HEK293 (cell line): ENCODE measurements at regions not wholly inside any gene's neighbourhood (a gene's known extent, or its start where the extent isn't known, plus 50 kb on each side); places are given as distances from the start of the nearest gene placed in this dataset.

ENCODE experiments used
- CTCF ChIA-PET: fragments of 350-600 bp; formaldehyde crosslinking; extraction: SDS; loops from one replicate; lab custom pipeline; 2021; ENCODE audit warnings: antibody characterized with exemption; lab: Yijun Ruan, JAX
- POLR2A ChIA-PET: fragments of 300-600 bp; formaldehyde crosslinking; extraction: SDS; loops from one replicate; lab custom pipeline; 2020; ENCODE audit warnings: antibody characterized with exemption, inconsistent platforms; lab: Yijun Ruan, JAX
- H3K27ac ChIP-seq: fragments of 200-500 bp; sonication (Bioruptor generic); 2 replicates; pipeline ENCODE4 v1.5.1; 2014; ENCODE audit warnings: low read depth, low read length, control low read depth, inconsistent platforms; ENCODE audit errors: extremely low read depth
- H3K36me3 ChIP-seq, 2 experiments: fragments of 200-500 bp in 1 of 2; sonication (Bioruptor generic) in 1 of 2; 1 replicate in 1 of 2; 2 replicates in 1 of 2; pipeline ENCODE4 v1.5.1; 2014 to 2017; ENCODE audit warnings: inconsistent platforms in 2 of 2, low read length in 2 of 2; ENCODE audit not compliant: control insufficient read depth in 2 of 2, insufficient read depth in 1 of 2
- H3K4me1 ChIP-seq: fragments of 200-500 bp; sonication (Bioruptor generic); 2 replicates; pipeline ENCODE4 v1.5.1; 2014; ENCODE audit warnings: mild to moderate bottlenecking, low read length, inconsistent platforms; ENCODE audit not compliant: control insufficient read depth, insufficient read depth
- H3K4me3 ChIP-seq: 2 replicates; pipeline ENCODE4 v1.5.1; 2011; ENCODE audit warnings: low read depth, mild to moderate bottlenecking, control low read depth, low read length, moderate library complexity
- H3K9me3 ChIP-seq: fragments of 200-500 bp; sonication (Bioruptor generic); 2 replicates; pipeline ENCODE4 v1.5.1; 2014; ENCODE audit warnings: low read depth, low read length, inconsistent platforms; ENCODE audit not compliant: control insufficient read depth, insufficient read depth
- KLF8 ChIP-seq: fragments of 450-650 bp; formaldehyde crosslinking; IDR thresholded peaks from 2 replicates; pipeline ENCODE4 v1.5.1; 2016; ENCODE audit warnings: missing biosample characterization, missing genetic modification characterization
- MZF1 ChIP-seq: fragments of 450-650 bp; formaldehyde crosslinking; IDR thresholded peaks from 2 replicates; pipeline ENCODE4 v1.5.1; 2017; ENCODE audit warnings: missing biosample characterization, missing genetic modification characterization, borderline replicate concordance
- PRDM1 ChIP-seq: fragments of 450-650 bp; formaldehyde crosslinking; IDR thresholded peaks from 2 replicates; pipeline ENCODE4; 2016; ENCODE audit warnings: missing biosample characterization, missing genetic modification characterization
- PRDM10 ChIP-seq: fragments of 450-650 bp; formaldehyde crosslinking; IDR thresholded peaks from 2 replicates; pipeline ENCODE4 v1.5.1; 2016; ENCODE audit warnings: missing biosample characterization, missing genetic modification characterization
- REST ChIP-seq: fragments of 450-650 bp; formaldehyde crosslinking; IDR thresholded peaks from 2 replicates; pipeline ENCODE4 v1.5.1; 2016; ENCODE audit warnings: missing biosample characterization, missing genetic modification characterization
- SCRT1 ChIP-seq: fragments of 450-650 bp; formaldehyde crosslinking; IDR thresholded peaks from 2 replicates; pipeline ENCODE4 v1.5.1; 2016; ENCODE audit warnings: missing biosample characterization, missing genetic modification characterization, borderline replicate concordance
- ZBTB1 ChIP-seq: fragments of 450-650 bp; formaldehyde crosslinking; IDR thresholded peaks from 2 replicates; pipeline ENCODE4 v1.5.1; 2016; ENCODE audit warnings: missing biosample characterization, missing genetic modification characterization
- ZBTB21 ChIP-seq: fragments of 450-650 bp; formaldehyde crosslinking; IDR thresholded peaks from 2 replicates; pipeline ENCODE4 v1.5.1; 2017; ENCODE audit warnings: missing biosample characterization, missing genetic modification characterization
- ZBTB7A ChIP-seq: fragments of 450-650 bp; formaldehyde crosslinking; IDR thresholded peaks from 2 replicates; pipeline ENCODE4 v1.5.1; 2016; ENCODE audit warnings: low read depth, missing biosample characterization, missing genetic modification characterization
- ZEB2 ChIP-seq: fragments of 450-650 bp; formaldehyde crosslinking; IDR thresholded peaks from 2 replicates; pipeline ENCODE4 v1.5.1; 2016; ENCODE audit warnings: missing biosample characterization, missing genetic modification characterization
- ZNF114 ChIP-seq: fragments of 450-650 bp; formaldehyde crosslinking; IDR thresholded peaks from 2 replicates; pipeline ENCODE4 v1.5.0; 2017; ENCODE audit warnings: missing biosample characterization, missing genetic modification characterization
- ZNF138 ChIP-seq: fragments of 450-650 bp; formaldehyde crosslinking; IDR thresholded peaks from 2 replicates; pipeline ENCODE4 v1.5.1; 2016; ENCODE audit warnings: missing biosample characterization, missing genetic modification characterization, borderline replicate concordance
- ZNF18 ChIP-seq: fragments of 450-650 bp; formaldehyde crosslinking; IDR thresholded peaks from 2 replicates; pipeline ENCODE4 v1.5.1; 2016; ENCODE audit warnings: missing biosample characterization, missing genetic modification characterization
- ZNF248 ChIP-seq: fragments of 450-650 bp; formaldehyde crosslinking; IDR thresholded peaks from 2 replicates; pipeline ENCODE4 v1.5.1; 2017; ENCODE audit warnings: missing biosample characterization, missing genetic modification characterization
- ZNF292 ChIP-seq: fragments of 450-650 bp; formaldehyde crosslinking; IDR thresholded peaks from 2 replicates; pipeline ENCODE4 v1.5.1; 2016; ENCODE audit warnings: low read depth, missing biosample characterization, missing genetic modification characterization, borderline replicate concordance
- ZNF354C ChIP-seq: fragments of 450-650 bp; formaldehyde crosslinking; IDR thresholded peaks from 2 replicates; pipeline ENCODE4 v1.5.1; 2016; ENCODE audit warnings: missing biosample characterization, missing genetic modification characterization, low read depth, borderline replicate concordance
- ZNF416 ChIP-seq: fragments of 450-650 bp; formaldehyde crosslinking; IDR thresholded peaks from 2 replicates; pipeline ENCODE4 v1.5.1; 2016; ENCODE audit warnings: missing biosample characterization, missing genetic modification characterization
- ZNF473 ChIP-seq: fragments of 450-650 bp; formaldehyde crosslinking; IDR thresholded peaks from 2 replicates; pipeline ENCODE4 v1.5.1; 2017; ENCODE audit warnings: missing biosample characterization, missing genetic modification characterization
- ZNF529 ChIP-seq: fragments of 450-650 bp; formaldehyde crosslinking; IDR thresholded peaks from 2 replicates; pipeline ENCODE4 v1.5.1; 2017; ENCODE audit warnings: missing genetic modification characterization, missing biosample characterization; ENCODE audit not compliant: insufficient replicate concordance
- ZNF558 ChIP-seq: fragments of 450-650 bp; formaldehyde crosslinking; IDR thresholded peaks from 2 replicates; pipeline ENCODE4 v1.5.1; 2016; ENCODE audit warnings: missing biosample characterization, missing genetic modification characterization
- ZNF596 ChIP-seq: fragments of 450-650 bp; IDR thresholded peaks from 2 replicates; pipeline ENCODE4 v1.5.0; 2018; ENCODE audit warnings: missing biosample characterization, mild to moderate bottlenecking, missing genetic modification characterization, moderate library complexity
- ZNF692 ChIP-seq: fragments of 450-650 bp; formaldehyde crosslinking; IDR thresholded peaks from 2 replicates; pipeline ENCODE4 v1.5.1; 2016; ENCODE audit warnings: missing biosample characterization, missing genetic modification characterization
- ZNF747 ChIP-seq: fragments of 450-650 bp; formaldehyde crosslinking; IDR thresholded peaks from 2 replicates; pipeline ENCODE4 v1.5.1; 2016; ENCODE audit warnings: missing biosample characterization, missing genetic modification characterization
- ZNF785 ChIP-seq: fragments of 450-650 bp; formaldehyde crosslinking; IDR thresholded peaks from 2 replicates; pipeline ENCODE4 v1.5.1; 2016; ENCODE audit warnings: missing biosample characterization, missing genetic modification characterization
- ZNF837 ChIP-seq: fragments of 450-650 bp; formaldehyde crosslinking; IDR thresholded peaks from 2 replicates; pipeline ENCODE4 v1.5.1; 2016; ENCODE audit warnings: missing biosample characterization, missing genetic modification characterization
- ZSCAN16 ChIP-seq: fragments of 450-650 bp; formaldehyde crosslinking; IDR thresholded peaks from 2 replicates; pipeline ENCODE4 v1.5.1; 2016; ENCODE audit warnings: missing biosample characterization, missing genetic modification characterization

GRCh38 chr13:72139192-72139591, 272.2 kb upstream of the DACH1 start:
- no peaks in the 10 kb centered on the region for H3K9me3 ChIP-seq
- ChIA-PET POLR2A (no interaction called here), CTCF (interaction anchor here (1.1 kb wide), 1 partner anchor 162 kb away, joined by 3 read pairs; no protein-coding TSS in a partner anchor)
- H3K4me3 ChIP-seq = no peak overlapping the region
- no peak overlapping the region for H3K27ac ChIP-seq
- TF ChIP-seq ZNF596 (tag by site-specific recombination) (no peak), ZNF529 (tag by site-specific recombination) (no peak), ZNF416 (tag by site-specific recombination) (no peak), MZF1 (tag by site-specific recombination) (no peak), ZSCAN16 (tag by site-specific recombination) (no peak), ZNF747 (no peak), ZNF114 (no peak), ZEB2 (tag by site-specific recombination) (no peak), ZBTB1 (tag by site-specific recombination) (no peak), REST (no peak), ZNF138 (no peak), ZNF558 (tag by site-specific recombination) (no peak), ZNF785 (tag by site-specific recombination) (no peak), ZNF248 (tag by site-specific recombination) (no peak), PRDM10 (tag by site-specific recombination) (no peak), PRDM1 (no peak)
- H3K4me1 ChIP-seq = no peaks in the 10 kb centered on the region
- H3K36me3 ChIP-seq = no peaks in the 10 kb centered on the region

- no peaks in the 10 kb centered on the region for H3K4me1 ChIP-seq
- CTCF ChIA-PET = no interaction called here
- POLR2A ChIA-PET = no interaction called here
- H3K36me3 ChIP-seq = no peaks in the 10 kb centered on the region
- H3K9me3 ChIP-seq = no peaks in the 10 kb centered on the region
- H3K4me3 ChIP-seq = no peak overlapping the region
- H3K27ac ChIP-seq = no peak overlapping the region
- TF ChIP-seq ZNF292 (no peak), SCRT1 (tag by site-specific recombination) (no peak), ZNF473 (tag by site-specific recombination) (no peak), ZBTB7A (tag by site-specific recombination) (no peak), ZBTB21 (tag by site-specific recombination) (no peak), ZNF138 (no peak), ZNF18 (no peak), ZNF692 (tag by site-specific recombination) (no peak), ZNF837 (tag by site-specific recombination) (no peak), ZNF354C (tag by site-specific recombination) (no peak), KLF8 (tag by site-specific recombination) (no peak)
Measured at GRCh38 chr13:72132075-72132474, 265.1 kb upstream of the DACH1 start.
